HCT116 (cell line): ENCODE measurements at regions not wholly inside any gene's neighbourhood (a gene's known extent, or its start where the extent isn't known, plus 50 kb on each side); places are given as distances from the start of the nearest gene placed in this dataset.

Experiments
- ATAC-seq: fragments of 200-7000 bp; cut with Tn5 transposase; 2 replicates; pipeline ENCODE4 v1.9.1; 2020; ENCODE audit warnings: mild to moderate bottlenecking, moderate library complexity
- BruUV-seq: library from RNA; stranded (reverse); fragments of 400-500 nt; replicated peaks from 2 replicates; lab custom pipeline; 2021; lab: Mats Ljungman, UMichigan
- CTCF ChIA-PET: fragments of 300-600 bp; sonication (Branson Sonifier 250); formaldehyde crosslinking; loops from one replicate; lab custom pipeline; 2021; ENCODE audit warnings: antibody characterized with exemption; lab: Charles Lee
- POLR2A ChIA-PET: fragments of 300-600, 350-600 bp; sonication (Branson Sonifier 250); formaldehyde crosslinking; loops from one replicate; lab custom pipeline; 2021; ENCODE audit warnings: antibody characterized with exemption; lab: Charles Lee
- RAD21 ChIA-PET, 2 experiments: fragments of 300-600 bp; sonication (Branson Sonifier 250); formaldehyde crosslinking; loops; one replicate each; lab custom pipeline; 2023; ENCODE audit warnings: low total read pairs in 2 of 2; ENCODE audit not compliant: uncharacterized antibody in 2 of 2, unreplicated experiment in 2 of 2, low non-redundant PET in 1 of 2; lab: Charles Lee
- DNase-seq: peaks from one replicate; pipeline ENCODE4 v3.0.0-alpha.2; 2010; ENCODE audit warnings: low read depth, low spot score
- H2AFZ ChIP-seq: fragments of 200-600 bp; shearing (Covaris generic), sonication (generic); 2 replicates; pipeline ENCODE4 v1.6.1; 2017; ENCODE audit warnings: low read depth, mixed run types, mixed read lengths, antibody characterized with exemption, low read length; ENCODE audit not compliant: poor library complexity, severe bottlenecking
- H3K27ac ChIP-seq: 2 replicates; pipeline ENCODE4 v1.5.1; 2012; ENCODE audit warnings: low read depth, low read length
- H3K27me3 ChIP-seq: fragments of 200-600 bp; sonication (generic); 2 replicates; pipeline ENCODE4 v1.6.1; 2016; ENCODE audit warnings: mixed run types, low read length, mixed read lengths; ENCODE audit not compliant: insufficient read depth
- H3K36me3 ChIP-seq, 2 experiments: fragments of 200-500 bp in 1 of 2; fragments of 200-600 bp in 1 of 2; sonication (Bioruptor generic) in 1 of 2; sonication (generic) in 1 of 2; 2 replicates each; pipeline versions ENCODE4 v1.5.1 to v1.6.1; 2014 to 2016; ENCODE audit warnings: low read length in 2 of 2, inconsistent platforms in 1 of 2, mixed read lengths in 1 of 2, mixed run types in 1 of 2; ENCODE audit not compliant: insufficient read depth in 2 of 2, control insufficient read depth in 1 of 2
- H3K4me1 ChIP-seq, 2 experiments: fragments of 200-600 bp in 1 of 2; sonication (generic) in 1 of 2; 2 replicates each; pipeline versions ENCODE4 v1.5.1 to v1.6.1; 2012 to 2017; ENCODE audit warnings: low read length in 2 of 2, inconsistent platforms in 1 of 2, mild to moderate bottlenecking in 1 of 2, mixed read lengths in 1 of 2, mixed run types in 1 of 2, moderate library complexity in 1 of 2; ENCODE audit not compliant: insufficient read depth in 2 of 2, control insufficient read depth in 1 of 2
- H3K4me2 ChIP-seq: fragments of 200-600 bp; sonication (generic); 2 replicates; pipeline ENCODE4 v1.6.1; 2017; ENCODE audit warnings: mixed run types, low read length, mixed read lengths
- H3K4me3 ChIP-seq, 2 experiments: fragments of 200-600 bp in 1 of 2; sonication (generic) in 1 of 2; replicated peaks in 1 of 2; 2 replicates each; pipeline ENCODE4 v1.5.1; 2011 to 2016; ENCODE audit warnings: low read length in 2 of 2, control low read depth in 1 of 2, low read depth in 1 of 2, mild to moderate bottlenecking in 1 of 2, mixed read lengths in 1 of 2, mixed run types in 1 of 2
- H3K79me2 ChIP-seq: fragments of 200-600 bp; sonication (generic); 2 replicates; pipeline ENCODE4 v1.6.1; 2017; ENCODE audit warnings: mild to moderate bottlenecking, mixed run types, low read length, moderate library complexity, mixed read lengths; ENCODE audit not compliant: insufficient read depth
- H3K9ac ChIP-seq: fragments of 200-600 bp; sonication (generic); 2 replicates; pipeline ENCODE4 v1.6.1; 2016; ENCODE audit warnings: low read length, mixed read lengths
- H3K9me2 ChIP-seq: fragments of 200-600 bp; sonication (generic), shearing (Covaris generic); 2 replicates; pipeline ENCODE4 v1.6.1; 2017; ENCODE audit warnings: mixed run types, mild to moderate bottlenecking, moderate library complexity; ENCODE audit not compliant: insufficient read depth
- H3K9me3 ChIP-seq, 2 experiments: fragments of 200-500 bp in 1 of 2; fragments of 200-600 bp in 1 of 2; sonication (Bioruptor generic) in 1 of 2; sonication (generic) in 1 of 2; 2 replicates each; pipeline ENCODE4 v1.6.1; 2014 to 2017; ENCODE audit warnings: low read length in 2 of 2, mixed read lengths in 2 of 2, inconsistent platforms in 1 of 2, low read depth in 1 of 2, mild to moderate bottlenecking in 1 of 2, mixed run types in 1 of 2, moderate library complexity in 1 of 2; ENCODE audit not compliant: control insufficient read depth in 1 of 2, insufficient read depth in 1 of 2
- H4K20me1 ChIP-seq: fragments of 200-600 bp; sonication (generic), shearing (Covaris generic); 2 replicates; pipeline ENCODE4 v1.6.1; 2017; ENCODE audit warnings: mixed run types, mild to moderate bottlenecking, moderate library complexity; ENCODE audit not compliant: insufficient read depth
- CBX3 ChIP-seq: IDR thresholded peaks from 2 replicates; pipeline ENCODE4 v1.6.1; 2012; ENCODE audit warnings: low read depth
- EGR1 ChIP-seq: IDR thresholded peaks from 2 replicates; pipeline ENCODE4 v1.6.1; 2012; ENCODE audit warnings: low read depth
- EZH2 ChIP-seq: fragments of 200-600 bp; sonication (generic); IDR thresholded peaks from 2 replicates; pipeline ENCODE4 v1.6.1; 2017; ENCODE audit warnings: antibody characterized with exemption, mixed run types
- EZH2phosphoT487 ChIP-seq: fragments of 200-600 bp; IDR thresholded peaks from 2 replicates; pipeline ENCODE4 v1.6.1; 2018; ENCODE audit warnings: antibody characterized with exemption, borderline replicate concordance
- FOSL1 ChIP-seq: IDR thresholded peaks from 2 replicates; pipeline ENCODE4 v1.6.1; 2012; ENCODE audit warnings: low read depth
- JUND ChIP-seq: IDR thresholded peaks from 2 replicates; pipeline ENCODE4 v1.6.1; 2012
- POLR2A ChIP-seq: IDR thresholded peaks from 2 replicates; pipeline ENCODE4 v1.7.0; 2011; ENCODE audit warnings: borderline replicate concordance; ENCODE audit not compliant: insufficient read depth, insufficient read length; ENCODE audit errors: extremely low read depth
- POLR2AphosphoS5 ChIP-seq: IDR thresholded peaks from 2 replicates; pipeline ENCODE4 v1.6.1; 2011; ENCODE audit warnings: mild to moderate bottlenecking, low read depth, low read length, moderate library complexity
- RAD21 ChIP-seq: IDR thresholded peaks from 2 replicates; pipeline ENCODE4 v1.6.1; 2012; ENCODE audit warnings: low read depth, mild to moderate bottlenecking
- SIN3A ChIP-seq: IDR thresholded peaks from 2 replicates; pipeline ENCODE4 v1.6.1; 2012; ENCODE audit warnings: low read depth
- SP1 ChIP-seq: IDR thresholded peaks from 2 replicates; pipeline ENCODE4 v1.6.1; 2012; ENCODE audit warnings: low read depth
- SRF ChIP-seq: IDR thresholded peaks from 2 replicates; pipeline ENCODE4 v1.6.1; 2012; ENCODE audit warnings: low read depth
- TCF7L2 ChIP-seq: IDR thresholded peaks from 2 replicates; pipeline ENCODE4 v1.7.0; 2011; ENCODE audit warnings: borderline replicate concordance, inconsistent platforms; ENCODE audit not compliant: insufficient read depth, insufficient read length; ENCODE audit errors: extremely low read depth
- YY1 ChIP-seq: IDR thresholded peaks from 2 replicates; pipeline ENCODE4 v1.6.1; 2011; ENCODE audit warnings: low read length, low read depth, moderate library complexity, mild to moderate bottlenecking; ENCODE audit not compliant: insufficient replicate concordance; ENCODE audit errors: extremely low read depth
- ZNF274 ChIP-seq: fragments of 200-500 bp; sonication (Bioruptor generic); IDR thresholded peaks from 2 replicates; pipeline ENCODE4 v1.6.1; 2014; ENCODE audit warnings: mild to moderate bottlenecking, low read depth, low read length, inconsistent platforms
- intact Hi-C: fragments of 100-400 bp; cut with micrococcal nuclease; formaldehyde crosslinking; loops from 2 replicates; pipeline ENCODE4 v1.10.0; 2022
- TF ChIP-seq, protein P1 (sequence below): IDR thresholded peaks from 2 replicates; pipeline ENCODE4 v1.6.1; 2012
- TF ChIP-seq, protein P2 (sequence below): IDR thresholded peaks from 2 replicates; pipeline ENCODE4 v1.6.1; 2012
- TF ChIP-seq, protein P3 (sequence below): IDR thresholded peaks from 2 replicates; pipeline ENCODE4 v1.6.1; 2011; ENCODE audit warnings: mild to moderate bottlenecking, low read length, moderate library complexity; ENCODE audit not compliant: insufficient replicate concordance; ENCODE audit errors: extremely low read depth

DNA sequence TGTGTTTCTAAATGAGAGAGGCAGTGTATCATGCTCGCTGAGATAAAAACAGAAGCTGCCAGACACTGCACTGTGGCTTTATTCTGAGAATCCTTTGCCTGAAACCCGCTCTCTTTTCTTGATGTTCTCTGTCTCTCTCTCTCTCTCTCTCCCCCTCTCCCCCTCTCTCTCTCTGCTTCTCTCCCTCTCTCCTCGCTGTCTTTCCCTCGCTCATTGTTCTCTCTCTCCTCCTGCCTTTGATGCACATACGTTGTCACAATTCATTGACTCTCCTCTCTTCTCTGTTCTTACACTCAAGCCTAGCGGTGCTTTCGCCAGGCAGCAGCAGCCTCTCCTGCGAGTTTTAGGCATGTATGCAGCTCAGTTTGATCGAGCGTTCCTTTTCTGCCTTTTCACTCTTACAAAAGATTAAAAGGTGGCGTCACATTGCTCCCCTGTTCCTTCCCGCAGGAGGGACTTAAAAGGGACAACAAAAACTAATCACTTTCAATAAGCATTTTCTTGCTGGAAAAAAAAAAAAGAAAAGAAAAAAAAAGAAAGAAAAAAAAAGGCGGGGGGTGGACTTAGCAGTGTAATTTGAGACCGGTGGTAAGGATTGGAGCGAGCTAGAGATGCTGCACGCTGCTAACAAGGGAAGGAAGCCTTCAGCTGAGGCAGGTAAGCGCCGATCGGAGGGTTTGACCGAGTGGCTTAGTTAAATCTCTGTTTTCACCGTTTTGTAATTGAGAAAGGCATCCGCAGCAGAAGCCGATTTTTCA lies 717.9 kb upstream of the WWC1 start:
- intact Hi-C loops = no loop called here
- no peaks in the 10 kb centered on the region for H3K79me2 ChIP-seq
- no TSS peak for BruUV-seq
- H3K4me2 ChIP-seq = no peak overlapping the region
- no peak overlapping the region for H3K27ac ChIP-seq
- ATAC-seq = 0 out of 2 replicates have a peak, but pooled peaks have one; percentile 40
- POLR2A ChIA-PET = no interaction called here
- no peaks in the 10 kb centered on the region for H3K9me2 ChIP-seq
- no peaks in the 10 kb centered on the region for H3K4me1 ChIP-seq
- RAD21 ChIA-PET = no interaction called here
- DNase-seq = no peak
- H3K27me3 ChIP-seq = peaks cover 49% of the 10 kb centered on the region
- CTCF ChIA-PET = no interaction called here
- no peak overlapping the region for H3K4me3 ChIP-seq
- H4K20me1 ChIP-seq = no peaks in the 10 kb centered on the region
- no peaks in the 10 kb centered on the region for H3K9me3 ChIP-seq
- H2AFZ ChIP-seq = no peak overlapping the region
- H3K36me3 ChIP-seq = no peaks in the 10 kb centered on the region
- TF ChIP-seq SP1 = no peak
- no peak for TF ChIP-seq POLR2A
- no peak for TF ChIP-seq POLR2AphosphoS5
- no peak for TF ChIP-seq JUND
- no peak for TF ChIP-seq TCF7L2
- TF ChIP-seq EZH2 = no peak
- no peak for TF ChIP-seq SRF
- no peak for TF ChIP-seq FOSL1
- TF ChIP-seq YY1 = no peak
- TF ChIP-seq, protein P1, sequence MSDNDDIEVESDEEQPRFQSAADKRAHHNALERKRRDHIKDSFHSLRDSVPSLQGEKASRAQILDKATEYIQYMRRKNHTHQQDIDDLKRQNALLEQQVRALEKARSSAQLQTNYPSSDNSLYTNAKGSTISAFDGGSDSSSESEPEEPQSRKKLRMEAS = no peak
- H3K9ac ChIP-seq = no peak overlapping the region

DNA sequence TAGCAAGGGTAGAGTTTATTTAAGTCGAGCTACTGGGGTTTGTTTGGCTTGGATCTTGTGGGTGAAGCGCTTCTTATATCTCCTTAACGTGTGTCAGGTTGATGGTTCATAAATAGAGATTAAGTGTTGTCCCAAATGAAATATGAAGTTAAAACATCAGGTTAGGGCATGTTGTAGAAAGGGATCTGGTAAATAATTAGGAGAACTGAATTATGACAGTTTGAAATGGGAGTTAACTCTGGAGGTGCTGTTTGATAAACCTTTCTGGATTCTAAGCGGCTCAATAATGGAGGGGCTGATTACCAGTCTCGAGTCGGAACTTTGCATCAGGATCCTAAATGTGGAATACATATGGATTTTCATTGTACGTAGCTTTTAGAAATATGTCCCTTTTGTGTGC lies 717.0 kb upstream of the WWC1 start:
- H3K4me1 ChIP-seq = no peaks in the 10 kb centered on the region
- no peak overlapping the region for H3K9ac ChIP-seq
- POLR2A ChIA-PET = no interaction called here
- no peak for ATAC-seq
- TF ChIP-seq TCF7L2 (no peak), SRF (no peak), EGR1 (no peak), EZH2 (no peak), SP1 (no peak), ZNF274 (no peak), EZH2phosphoT487 (no peak), RAD21 (no peak), SIN3A (no peak), JUND (no peak), YY1 (no peak), POLR2A (no peak), CBX3 (no peak)
- TF ChIP-seq, protein P2, sequence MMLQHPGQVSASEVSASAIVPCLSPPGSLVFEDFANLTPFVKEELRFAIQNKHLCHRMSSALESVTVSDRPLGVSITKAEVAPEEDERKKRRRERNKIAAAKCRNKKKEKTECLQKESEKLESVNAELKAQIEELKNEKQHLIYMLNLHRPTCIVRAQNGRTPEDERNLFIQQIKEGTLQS = no peak
- TF ChIP-seq, protein P3, sequence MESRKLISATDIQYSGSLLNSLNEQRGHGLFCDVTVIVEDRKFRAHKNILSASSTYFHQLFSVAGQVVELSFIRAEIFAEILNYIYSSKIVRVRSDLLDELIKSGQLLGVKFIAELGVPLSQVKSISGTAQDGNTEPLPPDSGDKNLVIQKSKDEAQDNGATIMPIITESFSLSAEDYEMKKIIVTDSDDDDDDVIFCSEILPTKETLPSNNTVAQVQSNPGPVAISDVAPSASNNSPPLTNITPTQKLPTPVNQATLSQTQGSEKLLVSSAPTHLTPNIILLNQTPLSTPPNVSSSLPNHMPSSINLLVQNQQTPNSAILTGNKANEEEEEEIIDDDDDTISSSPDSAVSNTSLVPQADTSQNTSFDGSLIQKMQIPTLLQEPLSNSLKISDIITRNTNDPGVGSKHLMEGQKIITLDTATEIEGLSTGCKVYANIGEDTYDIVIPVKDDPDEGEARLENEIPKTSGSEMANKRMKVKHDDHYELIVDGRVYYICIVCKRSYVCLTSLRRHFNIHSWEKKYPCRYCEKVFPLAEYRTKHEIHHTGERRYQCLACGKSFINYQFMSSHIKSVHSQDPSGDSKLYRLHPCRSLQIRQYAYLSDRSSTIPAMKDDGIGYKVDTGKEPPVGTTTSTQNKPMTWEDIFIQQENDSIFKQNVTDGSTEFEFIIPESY = no peak
- H3K9me3 ChIP-seq = no peaks in the 10 kb centered on the region
- intact Hi-C loops = no loop called here
- DNase-seq = no peak
- no peaks in the 10 kb centered on the region for H4K20me1 ChIP-seq
- CTCF ChIA-PET = no interaction called here
- H2AFZ ChIP-seq = no peak overlapping the region
- no TSS peak for BruUV-seq
- H3K4me3 ChIP-seq = no peak overlapping the region
- H3K79me2 ChIP-seq = no peaks in the 10 kb centered on the region
- peaks cover 57% of the 10 kb centered on the region for H3K27me3 ChIP-seq
- H3K36me3 ChIP-seq = no peaks in the 10 kb centered on the region
- H3K27ac ChIP-seq = no peak overlapping the region
- H3K9me2 ChIP-seq = no peaks in the 10 kb centered on the region
- no peak overlapping the region for H3K4me2 ChIP-seq
- RAD21 ChIA-PET = no interaction called here
